Thymus (tissue), 11 donors: ENCODE measurements at regions not wholly inside any gene's neighbourhood (a gene's known extent, or its start where the extent isn't known, plus 50 kb on each side); places are given as distances from the start of the nearest gene placed in this dataset.

Experiments used
- DNase-seq, 9 donors: peaks; one replicate each; pipeline ENCODE4 v3.0.0-alpha.2; 2013; ENCODE audit warnings: low spot score in 9 of 9, low read depth in 6 of 9, missing footprints in 1 of 9
- H3K27ac ChIP-seq, 2 donors: one replicate each; pipeline ENCODE4 v1.5.1; 2013; ENCODE audit warnings: control low read depth in 1 of 2, low read depth in 1 of 2, low read length in 1 of 2, mild to moderate bottlenecking in 1 of 2, moderate library complexity in 1 of 2
- H3K27me3 ChIP-seq, 2 donors: one replicate each; pipeline ENCODE4 v1.5.1; 2013; ENCODE audit warnings: low read length in 1 of 2; ENCODE audit not compliant: control insufficient read depth in 2 of 2, insufficient read depth in 1 of 2
- H3K36me3 ChIP-seq, 2 donors: one replicate each; pipeline ENCODE4 v1.5.1; 2013; ENCODE audit warnings: low read length in 1 of 2, mild to moderate bottlenecking in 1 of 2, moderate library complexity in 1 of 2; ENCODE audit not compliant: control insufficient read depth in 2 of 2, insufficient read depth in 2 of 2
- H3K4me1 ChIP-seq, 2 donors: one replicate each; pipeline ENCODE4 v1.5.1; 2013; ENCODE audit warnings: low read length in 2 of 2; ENCODE audit not compliant: control insufficient read depth in 2 of 2, insufficient read depth in 2 of 2
- H3K4me3 ChIP-seq, 2 donors: one replicate each; pipeline ENCODE4 v1.5.1; 2013; ENCODE audit warnings: low read length in 2 of 2, control low read depth in 1 of 2, mild to moderate bottlenecking in 1 of 2
- H3K9me3 ChIP-seq, 2 donors: one replicate each; pipeline ENCODE4 v1.5.1; 2013; ENCODE audit warnings: low read length in 1 of 2, mild to moderate bottlenecking in 1 of 2; ENCODE audit not compliant: control insufficient read depth in 2 of 2, insufficient read depth in 1 of 2
- WGBS: extraction: QIAGEN DNeasy Blood & Tissue Kit; methylation state at CpG from one replicate; pipeline ENCODE4 v1.1.7; 2013; 5-methylcytosine and 5-hydroxymethylcytosine counted together
- donor health status: healthy.

DNA sequence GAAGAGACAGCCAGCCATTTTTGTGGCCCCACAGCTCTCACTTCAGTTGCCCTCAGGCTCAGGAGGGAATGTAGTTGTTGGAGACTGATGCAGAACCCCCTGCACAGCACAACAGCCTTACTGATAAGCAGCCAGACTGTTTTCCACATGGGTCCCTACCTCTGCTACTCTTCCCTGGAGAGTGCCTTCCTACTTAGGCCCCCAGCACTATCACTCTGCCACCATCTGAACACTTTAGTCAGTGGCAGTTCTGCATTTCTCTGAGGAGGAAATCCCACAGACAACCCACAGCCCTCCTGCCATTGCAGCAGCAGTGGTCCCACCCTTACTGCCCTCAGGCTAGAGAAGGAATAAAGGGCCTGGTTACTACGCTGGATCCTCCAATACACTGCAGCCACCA, 61.8 kb upstream of the PTPRD start:
- H3K9me3 ChIP-seq, result peaks cover 0 to 14% of the 10 kb centered on the region in 2 donors
- no peaks in the 10 kb centered on the region for H3K36me3 ChIP-seq
- no peak overlapping the region for H3K27ac ChIP-seq
- no peak overlapping the region for H3K4me3 ChIP-seq
- H3K4me1 ChIP-seq, result no peaks in the 10 kb centered on the region
- no peaks in the 10 kb centered on the region for H3K27me3 ChIP-seq
- DNase-seq, result no peak
- WGBS, result 61% methylated on average over 1 of the region's 1 CpG

DNA sequence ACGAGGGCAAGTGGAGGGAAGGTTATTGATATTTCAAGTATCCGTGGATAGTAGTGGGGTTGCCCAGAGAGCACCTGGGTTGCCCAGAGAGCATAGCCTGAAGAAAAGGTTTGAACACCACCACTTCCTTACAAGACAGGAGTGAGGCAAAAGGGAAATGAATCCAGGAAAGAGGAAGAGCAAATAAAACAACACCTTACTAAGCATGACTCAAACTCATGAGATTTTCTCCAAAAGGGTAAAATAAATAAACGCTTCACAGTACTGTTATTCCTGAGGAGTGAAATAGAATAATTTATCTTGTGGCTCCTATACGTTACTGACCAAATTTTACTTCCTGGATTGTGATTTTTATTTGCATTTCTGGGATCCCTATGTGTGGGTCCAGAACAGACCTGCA, 65.2 kb upstream of the PTPRD start:
- DNase-seq, result no peak
- H3K9me3 ChIP-seq, result peaks cover 0 to 14% of the 10 kb centered on the region in 2 donors
- H3K27ac ChIP-seq, result no peak overlapping the region
- no peaks in the 10 kb centered on the region for H3K27me3 ChIP-seq
- no peak overlapping the region for H3K4me3 ChIP-seq
- 90% methylated on average over 4 of the region's 4 CpGs for WGBS
- no peaks in the 10 kb centered on the region for H3K4me1 ChIP-seq
- H3K36me3 ChIP-seq, result no peaks in the 10 kb centered on the region

DNA sequence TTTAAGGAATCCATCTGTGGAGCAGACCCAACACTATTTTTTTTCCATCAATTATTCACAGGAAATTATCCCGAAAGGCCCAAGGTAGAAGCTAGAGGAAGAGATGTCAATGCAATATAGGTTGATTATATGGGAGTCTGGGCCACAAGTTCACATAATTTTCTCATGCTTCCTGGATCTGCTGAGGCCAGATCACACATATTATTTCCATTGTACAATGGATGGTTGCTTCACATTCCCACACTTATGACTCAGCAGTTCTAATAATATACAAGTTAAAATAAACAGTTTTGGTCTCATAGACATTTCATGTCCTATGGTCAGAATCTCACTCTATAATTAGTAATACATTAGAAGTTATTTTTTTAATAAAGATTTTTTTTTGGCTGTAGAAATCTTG, 66.0 kb upstream of the PTPRD start:
- no peak overlapping the region for H3K27ac ChIP-seq
- H3K27me3 ChIP-seq, result no peaks in the 10 kb centered on the region
- H3K36me3 ChIP-seq, result no peaks in the 10 kb centered on the region
- peaks cover 0 to 14% of the 10 kb centered on the region in 2 donors for H3K9me3 ChIP-seq
- 93% methylated on average over 1 of the region's 1 CpG for WGBS
- H3K4me1 ChIP-seq, result no peaks in the 10 kb centered on the region
- H3K4me3 ChIP-seq, result no peak overlapping the region
- DNase-seq, result no peak

DNA sequence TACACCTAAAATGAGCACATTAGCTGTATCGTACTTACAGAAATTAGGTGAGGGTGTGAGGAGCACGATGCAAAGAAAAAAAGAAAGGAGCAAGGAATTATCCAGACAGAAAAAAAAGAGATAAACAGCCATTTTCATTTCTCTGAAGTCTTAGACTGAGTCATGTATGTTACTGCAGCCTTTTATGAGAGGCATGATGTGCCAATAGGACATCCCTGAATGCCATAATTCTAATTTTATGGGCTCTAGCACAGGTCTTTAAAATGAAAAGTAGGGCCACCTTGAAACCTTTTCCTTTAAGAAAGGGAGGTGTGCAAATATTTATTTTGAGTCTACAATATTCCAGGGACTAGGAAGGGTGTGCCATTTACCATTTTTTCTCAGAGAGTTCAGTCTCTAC, 74.1 kb upstream of the PTPRD start:
- no peaks in the 10 kb centered on the region for H3K36me3 ChIP-seq
- DNase-seq, result no peak
- H3K27me3 ChIP-seq, result no peaks in the 10 kb centered on the region
- H3K9me3 ChIP-seq, result no peaks in the 10 kb centered on the region
- no peak overlapping the region for H3K4me3 ChIP-seq
- H3K27ac ChIP-seq, result no peak overlapping the region
- no peaks in the 10 kb centered on the region for H3K4me1 ChIP-seq
- 87% methylated on average over 2 of the region's 2 CpGs for WGBS

DNA sequence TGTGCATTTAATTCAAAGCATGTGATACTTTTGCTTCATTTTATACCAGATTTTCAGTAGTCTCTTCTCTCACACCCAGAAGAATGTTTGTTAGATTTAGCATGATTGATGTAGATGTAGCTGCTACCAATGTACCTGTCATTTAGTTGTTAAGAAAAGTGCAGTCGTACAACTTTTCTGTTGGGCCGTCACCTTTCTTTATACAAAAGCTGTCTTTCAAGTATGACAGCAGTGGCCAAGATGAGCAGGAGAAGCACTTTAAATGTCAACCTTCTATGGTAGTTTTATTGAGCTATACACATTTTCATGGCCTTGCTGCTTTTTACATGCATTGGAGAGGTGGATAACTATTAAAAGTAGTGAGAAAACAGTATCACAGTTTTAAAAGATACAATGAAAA, 77.7 kb upstream of the PTPRD start:
- no peaks in the 10 kb centered on the region for H3K36me3 ChIP-seq

DNA sequence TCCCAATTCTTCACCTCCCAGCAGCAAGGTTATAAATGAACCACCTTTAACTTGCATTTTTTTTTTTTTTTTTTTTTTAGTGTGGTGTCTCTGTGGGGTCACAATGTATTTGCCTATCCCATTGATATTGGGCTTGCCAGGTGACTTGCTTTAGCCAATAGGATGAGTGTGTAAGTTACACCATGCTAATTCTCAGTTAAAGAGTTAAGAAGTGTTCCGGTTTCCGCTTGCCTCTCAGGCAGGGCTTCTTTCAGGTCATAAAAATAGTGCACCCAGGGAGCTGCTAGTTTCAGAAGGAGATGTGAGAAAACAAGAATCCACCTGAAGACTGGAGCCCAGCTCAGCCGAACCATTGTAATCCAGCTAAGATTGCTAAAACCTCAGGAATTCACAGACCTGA, 84.2 kb upstream of the PTPRD start:
- Histone ChIP-seq H3K9me3 (no peaks in the 10 kb centered on the region), H3K4me1 (no peaks in the 10 kb centered on the region), H3K36me3 (no peaks in the 10 kb centered on the region), H3K4me3 (no peak overlapping the region), H3K27ac (no peak overlapping the region), H3K27me3 (no peaks in the 10 kb centered on the region)
- WGBS, result 98% methylated on average over 3 of the region's 3 CpGs
- no peak for DNase-seq

More for the DNA sequence above, 77.7 kb upstream of the PTPRD start:
- WGBS, result 95% methylated on average over 2 of the region's 2 CpGs
- H3K4me3 ChIP-seq, result no peak overlapping the region
- DNase-seq, result no peak
- H3K4me1 ChIP-seq, result no peaks in the 10 kb centered on the region
- H3K9me3 ChIP-seq, result no peaks in the 10 kb centered on the region
- H3K27me3 ChIP-seq, result no peaks in the 10 kb centered on the region
- H3K27ac ChIP-seq, result no peak overlapping the region

DNA sequence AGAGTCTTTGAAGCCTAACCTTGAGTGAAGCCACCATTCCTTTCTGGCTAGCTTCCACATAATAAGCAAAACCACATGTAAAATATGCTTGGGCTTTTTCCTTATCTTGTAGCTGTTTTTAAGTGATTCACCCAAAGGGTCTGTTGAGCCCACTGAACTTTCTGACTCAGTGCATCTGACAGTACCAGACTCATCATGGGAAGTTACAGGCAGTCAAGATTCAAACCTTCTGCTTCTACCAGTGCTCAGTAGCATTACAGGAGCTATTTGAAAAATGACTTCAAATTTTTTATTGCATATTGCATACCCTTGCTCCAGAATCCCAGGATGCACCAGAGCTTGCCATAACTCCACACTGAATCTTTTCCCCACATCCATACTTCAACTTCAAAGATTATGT, 87.5 kb upstream of the PTPRD start:
- Histone ChIP-seq H3K4me1 (no peaks in the 10 kb centered on the region), H3K27ac (no peak overlapping the region)
- DNase-seq, result no peak

DNA sequence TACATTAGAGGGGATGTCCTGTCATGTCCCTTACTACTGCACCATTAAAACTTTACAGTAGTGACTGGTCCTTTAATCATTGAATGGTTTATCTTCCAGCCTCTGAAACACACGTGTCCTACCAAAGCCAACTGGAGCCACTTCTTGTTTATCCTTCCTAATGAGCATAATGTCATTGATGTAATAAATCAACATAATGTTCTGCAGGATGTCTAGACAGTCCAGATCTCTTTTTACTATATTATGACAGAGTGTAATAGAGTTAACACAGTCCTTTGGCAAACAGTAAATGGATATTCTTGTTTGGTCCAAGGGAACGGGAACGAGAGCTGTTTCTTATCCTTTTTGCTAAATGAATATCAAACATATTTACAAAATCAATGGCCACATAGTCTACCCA, 88.1 kb upstream of the PTPRD start:
- Histone ChIP-seq H3K4me3 (no peak overlapping the region), H3K27me3 (no peaks in the 10 kb centered on the region), H3K27ac (no peak overlapping the region), H3K4me1 (no peaks in the 10 kb centered on the region), H3K9me3 (no peaks in the 10 kb centered on the region), H3K36me3 (no peaks in the 10 kb centered on the region)
- WGBS, result 85% methylated on average over 3 of the region's 3 CpGs
- no peak for DNase-seq

More for the DNA sequence above, 87.5 kb upstream of the PTPRD start:
- no peak overlapping the region for H3K4me3 ChIP-seq
- no peaks in the 10 kb centered on the region for H3K9me3 ChIP-seq
- H3K36me3 ChIP-seq, result no peaks in the 10 kb centered on the region
- H3K27me3 ChIP-seq, result no peaks in the 10 kb centered on the region

DNA sequence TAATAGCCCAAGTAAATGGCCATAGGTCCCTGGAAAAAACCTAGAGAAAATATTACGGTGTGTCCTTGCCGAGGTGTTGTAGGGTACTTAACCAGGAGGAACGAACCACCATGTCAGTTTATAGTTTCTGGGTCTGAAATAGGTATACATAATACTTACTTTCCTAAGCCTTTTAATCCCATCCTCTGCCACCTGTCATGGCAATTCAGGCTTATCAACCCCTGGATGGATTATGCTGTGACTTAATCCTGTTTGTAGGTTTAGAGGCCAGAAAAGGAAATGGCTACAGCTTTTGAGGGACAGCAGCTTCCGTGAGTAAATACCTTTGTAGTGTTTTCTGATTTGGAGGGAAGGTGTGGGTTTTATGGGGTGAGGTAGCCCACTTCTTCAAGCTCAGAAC, 89.1 kb upstream of the PTPRD start:
- DNase-seq, result no peak
- WGBS, result 93% methylated on average over 4 of the region's 4 CpGs

DNA sequence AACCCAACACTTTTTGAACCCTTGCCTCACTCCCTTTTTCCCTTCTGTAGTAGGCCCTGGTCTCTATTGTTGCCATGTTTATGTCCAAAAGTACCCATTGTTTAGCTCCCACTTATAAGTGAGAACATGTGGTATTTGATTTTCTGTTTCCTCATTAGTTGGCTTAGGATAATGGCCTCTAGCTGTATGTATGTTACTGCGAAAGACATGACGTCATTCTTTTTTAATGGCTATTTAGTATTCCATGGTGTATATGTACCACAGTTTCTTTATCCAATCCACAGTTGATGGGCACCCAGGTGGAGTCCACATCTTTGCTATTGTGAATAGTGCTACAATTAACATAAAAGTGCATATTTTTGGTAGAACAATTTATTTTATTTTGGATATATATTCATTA, 90.3 kb upstream of the PTPRD start:
- no peak overlapping the region for H3K4me3 ChIP-seq
- no peaks in the 10 kb centered on the region for H3K9me3 ChIP-seq
- H3K36me3 ChIP-seq, result no peaks in the 10 kb centered on the region
- 94% methylated on average over 2 of the region's 2 CpGs for WGBS
- H3K27me3 ChIP-seq, result no peaks in the 10 kb centered on the region
- no peak for DNase-seq
- H3K27ac ChIP-seq, result no peak overlapping the region
- no peaks in the 10 kb centered on the region for H3K4me1 ChIP-seq

More for the DNA sequence above, 89.1 kb upstream of the PTPRD start:
- no peaks in the 10 kb centered on the region for H3K27me3 ChIP-seq
- H3K27ac ChIP-seq, result no peak overlapping the region
- no peaks in the 10 kb centered on the region for H3K9me3 ChIP-seq
- H3K4me1 ChIP-seq, result no peaks in the 10 kb centered on the region
- no peak overlapping the region for H3K4me3 ChIP-seq
- no peaks in the 10 kb centered on the region for H3K36me3 ChIP-seq
